HG02588 (cell line): ENCODE measurements at regions not wholly inside any gene's neighbourhood (a gene's known extent, or its start where the extent isn't known, plus 50 kb on each side); places are given as distances from the start of the nearest gene placed in this dataset.

Experiments used
- ATAC-seq: cut with Tn5 transposase; IDR thresholded peaks from one replicate; pipeline ENCODE4 v1.9.1; 2021; ENCODE audit warnings: mild to moderate bottlenecking, moderate library complexity; ENCODE audit not compliant: unreplicated experiment

DNA sequence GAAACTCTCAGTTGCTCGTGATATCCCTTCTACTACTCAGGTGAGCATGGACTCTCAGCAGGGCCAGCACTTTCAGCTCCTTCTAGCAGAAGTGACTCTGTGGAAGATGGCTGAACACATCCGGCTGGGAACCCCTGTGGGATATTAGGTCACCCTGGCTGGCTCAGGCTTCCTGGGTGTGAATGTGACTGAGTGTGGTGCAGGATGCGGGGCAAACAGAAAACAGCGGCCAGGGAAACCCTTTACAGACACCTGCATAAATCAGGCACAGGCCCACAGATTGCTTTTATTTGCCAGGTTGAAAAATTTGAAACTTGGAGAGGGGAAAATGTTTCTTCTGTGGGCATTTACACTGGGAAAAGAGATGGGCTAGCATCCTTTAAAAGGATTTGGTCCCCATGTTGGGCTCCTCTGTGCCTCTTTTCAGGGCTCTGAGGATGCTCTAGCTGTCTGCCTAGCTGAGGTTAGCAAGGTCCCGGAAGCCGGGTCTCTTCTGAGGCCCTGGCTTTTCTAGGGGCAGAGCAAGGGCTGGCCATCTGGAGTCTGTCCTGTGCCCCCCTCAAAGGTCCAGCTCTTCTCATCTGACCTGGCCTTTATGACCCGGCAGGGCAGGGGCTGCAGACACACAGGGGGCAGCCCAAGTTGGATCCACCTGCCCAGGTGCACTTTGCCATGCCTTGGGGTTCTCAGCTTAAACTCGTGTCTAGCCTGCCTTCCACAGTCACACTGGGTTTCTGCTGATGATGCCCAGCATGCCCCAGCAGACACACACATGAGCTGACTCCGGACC is 243.0 kb downstream of the SIPA1L2 start:
- ATAC-seq, result no peak

DNA sequence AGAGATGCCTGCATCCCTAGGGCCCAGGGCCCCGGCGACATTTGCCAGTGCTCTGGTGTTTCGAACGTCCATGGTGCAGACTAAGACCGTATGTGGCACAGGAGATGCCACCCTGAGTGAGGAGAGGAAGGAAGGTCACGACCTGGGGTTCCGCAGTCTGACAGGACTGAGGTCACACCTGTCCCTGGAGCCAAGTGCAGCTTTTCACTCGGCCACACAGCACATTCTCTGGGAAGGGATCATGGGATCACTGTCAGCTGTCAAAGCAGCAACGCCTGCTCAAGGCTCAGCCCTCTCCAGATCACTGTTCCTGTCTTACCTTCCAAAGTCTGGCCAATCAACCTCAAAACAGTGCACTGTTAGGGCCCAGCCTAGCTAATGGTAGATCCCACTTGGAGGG is 243.6 kb downstream of the SIPA1L2 start:
- ATAC-seq, result no peak

DNA sequence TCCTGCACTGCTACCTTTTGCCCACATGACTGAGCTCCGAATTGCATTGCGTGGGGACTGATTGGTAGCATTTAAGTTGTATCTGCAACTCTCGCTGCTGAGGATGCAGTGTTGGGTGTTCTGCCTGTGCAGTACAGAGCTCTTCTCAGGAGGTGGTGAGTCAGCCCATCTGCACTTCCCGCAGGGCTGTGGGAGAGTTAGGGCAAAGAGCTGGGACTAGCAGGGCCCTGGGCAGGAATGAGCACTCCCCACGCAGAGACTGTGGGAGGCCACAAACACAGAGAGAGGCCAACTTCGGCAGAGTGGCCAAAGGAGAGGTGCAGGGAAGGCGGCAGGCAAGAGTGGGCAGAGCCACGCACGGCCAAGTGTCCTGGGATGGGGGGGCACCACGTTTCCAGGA is 244.7 kb downstream of the SIPA1L2 start:
- ATAC-seq, result no peak

DNA sequence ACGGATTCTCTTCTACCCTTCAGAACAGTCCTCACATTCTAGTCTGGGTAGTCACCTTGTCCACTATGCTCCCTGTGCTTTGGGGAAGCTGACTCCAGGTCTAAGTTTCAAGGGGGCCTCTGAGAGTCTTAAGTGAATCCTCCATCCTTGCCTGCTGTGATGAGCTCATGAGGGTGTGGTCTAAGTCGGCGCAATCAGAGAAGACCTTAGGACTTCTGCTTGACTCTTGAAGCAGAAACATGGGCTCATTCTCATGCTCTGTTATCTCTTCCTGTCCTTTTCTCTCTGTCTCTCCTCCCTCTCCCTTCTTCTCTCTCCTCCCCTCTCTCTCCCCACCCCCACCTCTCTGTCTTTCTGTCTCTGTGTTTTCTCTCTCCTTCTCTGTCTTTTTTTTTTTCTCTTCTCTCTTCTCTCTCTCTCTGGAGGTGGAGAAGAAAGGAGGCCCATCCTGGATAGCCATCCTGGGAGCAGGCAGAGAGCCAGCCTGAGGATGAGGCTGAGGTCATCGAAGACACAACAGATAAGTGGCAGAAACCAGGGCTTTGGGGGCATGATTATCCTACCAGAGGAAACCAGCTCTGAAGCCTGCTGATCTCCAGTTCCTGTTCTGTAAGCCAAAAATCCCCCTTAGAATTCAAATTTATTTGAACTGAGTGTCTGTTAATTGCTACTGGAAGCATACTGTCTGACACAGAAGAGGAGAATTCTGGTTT is 245.6 kb downstream of the SIPA1L2 start:
- no peak for ATAC-seq

DNA sequence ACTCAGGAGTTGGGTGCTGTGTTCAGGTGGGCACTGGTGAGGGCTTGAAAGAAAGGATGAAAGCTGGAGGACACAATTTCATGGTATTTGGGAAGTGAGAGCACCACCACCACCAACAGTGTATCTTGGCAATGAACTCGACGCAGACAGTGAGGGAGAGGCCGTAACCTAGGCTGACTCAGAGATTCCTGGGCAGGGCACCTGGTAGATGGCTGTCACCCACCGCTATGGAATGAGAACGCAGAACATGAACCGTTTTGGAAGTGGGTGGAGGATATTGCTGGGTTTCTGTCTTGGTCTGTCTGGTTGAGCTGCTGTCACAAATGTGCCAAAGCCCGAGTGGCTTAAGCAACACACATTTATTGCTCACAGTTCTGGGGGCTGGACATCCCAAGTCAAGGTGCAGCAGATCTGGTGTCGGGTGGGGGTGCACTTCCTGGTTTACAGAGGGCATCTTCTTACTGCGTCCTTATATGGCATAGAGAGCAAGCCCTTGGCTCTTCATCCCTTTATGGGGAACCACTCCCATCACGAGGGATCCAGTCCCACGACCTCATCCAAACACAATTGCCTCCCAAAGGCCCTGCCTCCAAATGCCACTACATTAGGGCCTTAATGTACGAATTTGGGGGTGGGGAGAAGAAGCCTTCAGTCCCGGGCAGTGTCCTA is 246.3 kb downstream of the SIPA1L2 start:
- no peak for ATAC-seq

DNA sequence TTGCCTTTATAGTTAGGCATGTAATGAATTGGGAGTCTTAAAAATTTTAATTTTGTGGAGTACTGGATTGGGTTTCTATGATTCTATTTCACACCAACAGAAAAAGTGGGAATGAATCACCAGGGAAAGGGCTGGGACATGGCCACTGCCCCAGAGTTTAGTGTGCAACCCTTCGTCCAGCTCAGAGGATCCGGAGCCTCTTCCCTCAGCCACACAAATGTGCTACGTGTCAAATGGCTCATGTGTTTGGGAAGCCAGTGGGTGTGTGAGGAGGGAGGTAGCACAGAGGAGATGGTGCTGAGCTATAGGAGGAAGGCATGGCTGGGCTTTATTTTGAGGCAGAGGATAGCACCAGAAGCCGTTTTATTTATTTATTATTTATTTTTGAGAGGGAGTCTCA is 247.3 kb downstream of the SIPA1L2 start:
- no peak for ATAC-seq

DNA sequence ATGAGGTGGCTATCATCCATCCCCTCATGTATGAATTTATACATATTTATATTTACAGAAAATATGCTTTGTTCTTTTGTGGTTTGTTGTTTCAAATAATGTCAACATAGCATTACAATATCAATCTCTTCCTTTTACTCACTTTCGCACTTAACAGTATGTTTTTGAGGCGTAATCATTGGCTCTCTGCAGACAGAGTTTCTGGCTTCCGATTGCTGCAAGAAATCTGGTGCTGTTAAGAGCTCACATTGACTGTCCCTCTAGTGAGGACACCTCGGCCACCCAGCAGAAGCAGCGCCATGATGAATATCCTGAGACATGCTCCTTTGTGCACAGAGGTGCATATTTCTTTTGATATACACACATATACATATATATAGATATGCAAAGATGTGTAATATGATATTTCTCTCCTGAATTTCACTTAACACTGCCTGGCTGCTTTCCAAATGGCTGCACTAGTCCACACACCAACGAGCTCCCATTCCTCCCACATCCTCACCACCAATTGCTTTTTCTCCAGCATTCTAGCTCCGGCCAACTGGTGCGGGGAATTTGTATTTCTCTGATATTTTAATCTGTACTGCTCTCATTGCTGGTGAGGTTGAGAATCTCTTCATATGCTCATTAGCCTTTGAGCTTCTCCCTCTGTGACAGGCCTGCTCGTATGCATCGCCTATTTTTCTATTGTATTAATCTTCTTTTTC is 248.4 kb downstream of the SIPA1L2 start:
- ATAC-seq, result no peak

DNA sequence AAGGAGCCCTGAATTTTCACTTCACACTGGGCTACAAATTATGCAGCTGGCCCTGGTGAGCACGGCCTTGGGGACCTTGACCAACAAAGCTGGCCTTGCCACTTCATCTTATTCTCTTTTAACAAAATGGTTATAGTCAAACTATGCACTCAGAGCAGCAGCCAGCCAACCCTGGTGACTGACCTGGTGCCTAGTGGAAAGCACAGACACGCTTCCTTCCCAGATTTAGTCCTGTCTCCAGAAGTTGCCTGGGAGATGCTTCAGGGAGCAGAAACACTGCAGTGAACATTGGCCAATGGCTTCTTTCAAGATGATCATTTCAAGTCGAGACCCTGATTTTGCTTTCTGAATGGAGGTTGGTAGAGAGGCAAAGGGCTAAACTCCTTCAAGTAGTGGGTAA is 249.3 kb downstream of the SIPA1L2 start:
- ATAC-seq, result no peak

DNA sequence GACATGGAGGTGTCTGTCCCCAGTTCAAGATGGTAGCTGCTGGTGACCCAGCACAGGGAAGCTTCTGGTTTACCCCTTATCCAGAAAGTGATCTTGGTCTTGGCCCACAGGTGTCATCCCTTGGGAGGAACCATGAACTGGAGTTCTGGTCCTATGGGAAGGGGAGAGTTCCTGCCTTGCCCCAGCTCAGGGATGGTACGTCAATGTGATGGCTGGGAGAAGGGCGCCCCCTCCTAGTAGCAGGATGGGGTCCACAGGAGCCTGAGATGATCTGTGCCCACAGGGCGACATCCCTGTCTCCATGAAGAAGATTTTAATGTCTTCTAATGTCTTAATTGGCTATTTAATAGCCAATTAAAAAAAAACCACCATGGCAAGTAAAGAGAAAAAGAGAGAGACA is 249.8 kb downstream of the SIPA1L2 start:
- no peak for ATAC-seq

DNA sequence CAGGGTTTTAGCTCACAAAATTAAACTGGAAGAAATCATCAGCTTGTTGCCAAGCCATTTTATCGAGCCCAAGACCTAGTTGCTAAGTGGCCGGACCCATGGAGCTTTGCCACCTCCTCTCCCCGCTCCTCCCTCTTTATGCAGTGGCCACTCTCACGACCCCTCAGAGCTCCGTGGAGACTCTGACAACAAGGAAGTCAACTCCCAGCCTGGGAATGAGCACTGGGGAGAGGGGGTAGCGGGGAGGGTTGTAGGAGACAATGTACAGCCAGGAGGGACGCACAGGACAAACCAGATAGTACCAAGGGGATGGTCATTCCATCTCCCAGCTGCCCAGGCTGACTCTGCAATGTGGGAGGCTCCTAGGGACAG is 250.9 kb downstream of the SIPA1L2 start:
- no peak for ATAC-seq

DNA sequence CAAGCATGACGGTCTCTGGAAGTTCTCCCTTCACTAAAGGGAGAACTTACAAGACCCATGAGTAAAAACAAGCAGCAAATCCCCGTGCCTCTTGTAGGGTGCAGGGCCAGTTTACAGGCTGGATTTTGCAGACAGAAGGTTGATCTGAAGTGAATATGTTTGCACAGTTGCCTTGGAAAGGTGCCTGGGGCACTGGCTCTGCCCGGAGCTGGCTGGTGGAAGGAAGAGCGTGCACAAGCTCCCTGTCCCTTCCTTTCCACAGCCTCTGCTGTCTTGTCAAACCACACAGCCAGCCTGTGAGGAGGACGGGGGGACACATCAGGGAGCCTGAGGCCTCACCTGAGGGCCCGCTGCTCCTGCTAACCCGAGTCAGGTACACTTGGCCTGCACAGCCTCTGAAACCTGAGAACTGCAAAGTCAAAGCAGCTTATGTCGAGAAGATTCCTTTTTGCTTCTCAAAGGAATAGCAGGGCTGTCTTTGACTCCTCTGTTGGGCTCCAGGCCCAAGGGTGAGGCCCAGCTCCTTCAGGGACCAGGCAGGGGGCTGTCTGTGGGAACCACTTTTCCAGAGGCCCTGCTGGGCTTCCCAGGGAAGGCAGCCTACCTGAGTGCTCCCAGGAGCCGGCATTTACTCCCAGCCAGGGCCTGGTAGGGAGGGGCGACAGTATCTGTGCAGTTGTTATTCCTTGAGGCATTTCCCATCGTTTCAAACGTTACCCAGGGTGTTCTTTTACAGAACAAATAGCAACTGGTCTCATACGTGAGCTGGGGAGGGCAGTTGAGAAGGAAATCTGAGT is 251.5 kb downstream of the SIPA1L2 start:
- no peak for ATAC-seq

DNA sequence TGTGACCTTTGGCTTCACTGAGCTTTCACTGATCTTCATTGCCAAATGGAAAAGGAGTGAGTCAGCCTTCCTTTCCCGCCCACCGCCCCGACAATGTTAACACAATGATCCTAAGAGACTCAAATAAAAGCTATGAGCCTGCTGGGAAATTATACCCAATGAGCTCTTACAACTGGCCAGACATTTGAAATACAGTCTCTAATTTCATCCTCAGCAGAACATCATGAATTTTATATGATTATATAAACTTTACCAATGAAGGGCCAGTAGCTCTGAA is 252.5 kb downstream of the SIPA1L2 start:
- ATAC-seq, result no peak

DNA sequence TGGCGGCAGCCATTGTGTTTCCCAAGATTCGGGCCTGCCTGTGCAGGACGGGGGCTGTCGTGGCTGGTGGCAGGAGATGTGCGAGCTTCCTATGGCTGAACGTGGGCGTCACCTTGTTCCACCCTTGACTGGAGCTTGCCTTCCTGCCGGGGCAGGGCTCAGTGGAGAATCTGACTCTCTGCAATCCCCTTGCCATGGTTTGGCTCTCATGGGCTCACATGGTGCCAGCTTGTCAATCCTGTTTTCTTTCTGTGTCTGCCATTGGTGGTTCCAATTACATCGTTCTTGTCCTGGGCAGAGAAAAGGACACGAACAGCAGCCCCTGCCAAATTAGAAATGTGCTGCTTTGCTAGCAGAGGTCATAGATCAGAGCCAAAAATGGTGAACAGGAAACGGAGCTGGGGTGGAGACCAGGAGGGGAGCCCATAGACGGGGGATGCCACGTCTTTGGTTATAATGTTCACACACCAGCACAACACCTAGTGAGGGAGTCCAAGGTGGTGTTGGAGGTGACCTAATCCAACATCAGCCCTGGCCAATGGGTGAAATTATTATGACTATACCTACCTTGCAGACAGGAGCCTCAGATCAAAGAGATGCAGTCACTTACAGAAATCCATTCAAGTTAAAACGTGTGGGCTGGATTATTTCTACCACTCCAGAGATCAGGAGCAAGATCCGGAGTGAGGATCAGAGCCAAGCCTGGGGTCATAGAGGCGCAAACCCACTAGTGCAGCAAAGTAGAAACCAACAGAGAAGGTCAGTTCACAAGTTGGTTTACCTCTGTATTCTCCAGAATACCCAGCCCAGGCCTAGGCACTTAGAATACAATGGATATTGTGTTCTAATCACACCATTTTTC is 253.1 kb downstream of the SIPA1L2 start:
- ATAC-seq, result no peak

DNA sequence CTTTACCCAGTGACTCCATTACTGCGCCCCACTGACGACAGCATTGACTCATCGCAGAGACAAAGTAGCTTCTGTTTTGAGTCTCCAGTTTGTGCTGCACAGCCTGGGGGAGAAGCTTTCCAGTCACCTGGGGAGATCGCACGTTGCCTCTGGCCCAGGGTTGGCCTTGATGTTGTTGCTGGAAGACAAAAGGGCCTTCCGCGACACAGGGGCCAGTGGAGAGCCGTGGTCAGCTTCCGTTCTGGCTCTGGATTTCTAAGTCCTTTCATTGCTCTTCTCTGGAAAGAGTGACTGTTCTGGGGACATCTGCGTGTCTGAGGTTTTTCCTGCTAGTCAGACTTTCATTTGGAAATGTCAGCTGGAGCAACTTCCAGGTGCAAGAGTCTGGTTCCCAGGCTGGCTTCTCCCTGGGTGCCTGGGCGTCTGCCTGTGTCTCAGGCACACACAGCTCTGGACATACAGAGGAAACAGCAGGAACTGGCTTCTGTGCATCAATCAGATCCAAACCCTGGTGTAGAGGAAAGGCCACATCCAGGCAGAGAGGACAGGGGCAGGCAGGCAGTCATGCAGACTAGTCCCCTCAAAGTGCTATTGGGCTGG is 257.0 kb downstream of the SIPA1L2 start:
- no peak for ATAC-seq

DNA sequence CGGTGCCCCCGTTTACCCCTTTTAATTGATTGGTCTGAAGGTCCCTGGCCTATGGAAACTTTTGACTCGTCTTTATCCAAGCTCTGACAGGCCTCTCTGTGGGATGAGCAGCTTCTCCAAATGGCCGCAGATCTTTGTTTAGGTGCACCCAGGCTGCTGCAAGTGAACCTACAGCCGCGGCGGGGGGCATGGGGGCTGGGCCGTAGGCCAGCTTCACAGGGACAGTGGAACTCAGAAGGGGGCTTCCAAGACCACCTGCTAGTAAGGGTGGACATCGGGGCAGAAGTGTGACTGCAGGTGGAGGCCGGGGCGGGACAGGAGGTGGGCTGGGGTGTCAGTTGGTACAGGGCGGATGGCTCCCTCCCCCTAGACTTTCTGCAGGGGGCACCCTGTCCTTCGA is 257.5 kb downstream of the SIPA1L2 start:
- ATAC-seq, result no peak

DNA sequence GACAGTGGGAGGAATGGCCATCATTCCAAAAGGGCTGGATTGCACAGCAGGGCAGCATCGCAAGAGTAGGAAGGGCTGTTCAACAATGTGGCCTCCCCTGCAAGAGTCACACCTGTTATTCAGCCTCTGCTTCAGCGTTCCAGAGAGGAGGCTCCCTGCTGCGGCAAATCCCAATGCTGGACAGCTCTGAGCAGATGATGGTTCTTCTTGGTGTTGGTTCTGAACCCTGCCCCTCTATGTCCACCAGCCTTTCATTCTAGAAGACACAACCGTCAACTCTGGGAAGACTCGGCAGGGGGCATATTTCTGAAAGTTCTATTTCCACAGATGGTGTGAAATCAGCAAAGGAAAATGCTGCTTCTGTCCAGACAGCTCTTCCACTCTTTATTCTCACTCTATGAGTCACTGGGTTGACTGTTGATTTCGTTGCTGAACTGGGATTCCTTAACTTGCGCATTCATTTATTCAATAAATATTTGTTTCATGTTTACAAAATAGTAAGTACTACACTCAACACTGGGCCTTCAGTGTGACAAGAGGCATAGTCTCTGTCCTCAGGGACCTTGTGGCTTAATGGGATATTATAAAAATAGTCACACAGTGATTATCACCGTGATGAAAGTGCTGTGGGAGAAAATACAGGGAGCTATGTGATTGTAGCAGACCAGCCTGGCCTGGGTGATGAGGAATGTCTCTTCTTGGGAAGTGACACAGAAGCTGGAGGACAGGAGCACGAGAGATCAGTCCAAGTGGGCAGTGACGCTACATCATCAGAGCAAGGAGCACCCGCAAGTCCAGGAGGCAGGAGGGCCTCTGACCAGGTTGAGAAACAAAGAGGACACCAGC is 260.3 kb downstream of the SIPA1L2 start:
- ATAC-seq, result no peak

DNA sequence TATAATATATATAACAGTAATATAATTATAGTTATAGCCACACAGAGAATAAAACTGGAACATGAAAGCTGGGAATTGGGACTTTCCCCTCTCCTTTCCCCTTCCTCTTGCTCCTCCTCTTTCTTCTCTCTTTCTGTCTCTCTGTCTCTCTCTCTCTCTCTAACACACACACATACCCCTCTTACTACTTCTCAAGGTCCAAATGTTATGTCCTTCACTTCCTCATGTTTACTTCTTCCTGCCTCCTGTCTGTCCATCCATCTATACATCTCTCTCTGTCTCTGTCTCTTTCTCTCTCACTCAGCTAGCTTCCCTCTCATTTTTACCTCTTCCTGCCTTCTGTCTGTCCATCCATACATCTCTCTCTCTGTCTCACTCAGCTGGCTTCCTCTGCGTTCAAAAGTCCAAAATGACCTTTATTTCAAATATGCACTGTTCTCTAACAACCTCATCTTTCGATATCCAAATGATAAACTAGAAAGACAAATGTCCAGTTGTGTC is 261.1 kb downstream of the SIPA1L2 start:
- ATAC-seq, result no peak

DNA sequence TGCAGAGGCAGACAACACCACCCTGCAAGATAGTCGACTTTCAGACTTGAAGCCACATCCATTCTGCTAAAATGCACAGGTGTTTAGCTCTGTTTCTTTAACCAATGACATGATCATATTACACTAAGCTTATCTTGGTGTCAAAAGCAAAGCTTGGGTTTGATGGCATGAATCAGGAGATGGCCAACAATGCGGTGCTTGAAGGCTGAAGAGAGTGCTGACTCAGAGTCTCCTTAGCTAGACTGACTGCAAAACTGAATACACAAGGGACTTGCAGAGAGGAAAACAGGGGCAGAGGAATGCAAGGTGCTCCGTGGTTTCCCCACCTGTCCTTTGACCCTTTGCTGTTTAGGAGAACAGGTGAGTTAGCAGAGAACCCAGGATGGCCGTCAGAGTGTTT is 262.6 kb downstream of the SIPA1L2 start:
- no peak for ATAC-seq
